Ovary (tissue), 7 donors: ENCODE measurements at regions not wholly inside any gene's neighbourhood (a gene's known extent, or its start where the extent isn't known, plus 50 kb on each side); places are given as distances from the start of the nearest gene placed in this dataset.

Source experiments
- DNase-seq, 5 donors: peaks; one replicate each; pipeline ENCODE4 v3.0.0-alpha.2; 2019 to 2020
- H3K27ac ChIP-seq, 2 donors: fragments of 200-600 bp; one replicate each; pipeline versions ENCODE4 v1.5.1 to v1.8.0; 2019 to 2022
- H3K27me3 ChIP-seq: fragments of 200-600 bp; one replicate; pipeline ENCODE4 v1.8.0; 2022
- H3K36me3 ChIP-seq: fragments of 200-600 bp; sonication (generic); one replicate; pipeline ENCODE4 v1.5.1; 2019
- H3K4me1 ChIP-seq: one replicate; pipeline ENCODE4 v1.8.1; 2013; ENCODE audit warnings: mild to moderate bottlenecking, moderate library complexity; ENCODE audit not compliant: insufficient read depth
- H3K4me3 ChIP-seq: fragments of 200-600 bp; sonication (generic); one replicate; pipeline ENCODE4 v1.5.1; 2017
- H3K9me3 ChIP-seq, 2 donors: fragments of 200-600 bp in 1 of 2; sonication (generic) in 1 of 2; one replicate each; pipeline versions ENCODE4 v1.5.1 to v1.8.1; 2013 to 2019; ENCODE audit warnings: mild to moderate bottlenecking in 1 of 2, moderate library complexity in 1 of 2
- CTCF ChIP-seq, 3 donors: fragments of 450-650 bp in 2 of 3; fragments of 200-600 bp in 1 of 3; IDR thresholded peaks; one replicate each; pipeline versions ENCODE4 v1.5.1 to v1.8.0; 2016 to 2022; ENCODE audit warnings: antibody characterized with exemption in 3 of 3, mild to moderate bottlenecking in 1 of 3
- EP300 ChIP-seq: sonication (generic); formaldehyde crosslinking; IDR thresholded peaks from one replicate; pipeline ENCODE4 v1.6.1; 2017; ENCODE audit warnings: antibody characterized with exemption
- POLR2A ChIP-seq: fragments of 450-650 bp; IDR thresholded peaks from one replicate; pipeline ENCODE4 v1.6.1; 2017; ENCODE audit warnings: antibody characterized with exemption, mild to moderate bottlenecking, moderate library complexity
- WGBS, 3 donors: extraction: QIAGEN DNeasy Blood & Tissue Kit in 1 of 3; methylation state at CpG; one replicate each; pipeline versions ENCODE4 v1.1.5 to v1.1.7; 2013 to 2017; 5-methylcytosine and 5-hydroxymethylcytosine counted together
- intact Hi-C, 4 donors: fragments of 100-400 bp; cut with DNase I; formaldehyde crosslinking; loops; one replicate each; pipeline versions ENCODE4 v1.11.0 to v1.15.1; 2022 to 2023
- donor health status: DM: no; HTN: no; CAD: no; lungs with moderate emphysema.
- donor health status: DM: no; HTN: no; CAD: no.
- donor health status: Bipolar disorder and iron deficiency.
- donor health status: DM: no; HTN: no; CAD: no.
- donor health status: DM: yes; HTN: yes; CAD: no.

GRCh38 chr12:3924761-3925160 lies 51.6 kb upstream of the PARP11 start:
- Histone ChIP-seq H3K4me1 (no peaks in the 10 kb centered on the region), H3K27me3 (no peaks in the 10 kb centered on the region), H3K4me3 (no peak overlapping the region), H3K9me3 (no peaks in the 10 kb centered on the region), H3K36me3 (no peaks in the 10 kb centered on the region), H3K27ac (no peak overlapping the region)
- DNase-seq = no peak
- intact Hi-C loops = no loop called here
- WGBS, 3 donors = 80 to 83% (median 83%) methylated on average over 3 of the region's 3 CpGs
- TF ChIP-seq POLR2A (no peak), EP300 (no peak), CTCF (IDR thresholded peaks at IDR 0.05) (no peak)

- Histone ChIP-seq H3K9me3 (no peaks in the 10 kb centered on the region), H3K36me3 (no peaks in the 10 kb centered on the region), H3K4me1 (no peaks in the 10 kb centered on the region), H3K27ac (no peak overlapping the region), H3K27me3 (no peaks in the 10 kb centered on the region), H3K4me3 (no peak overlapping the region)
- DNase-seq = no peak
- intact Hi-C loops = no loop called here
- 12 to 19% (median 16%) methylated on average over 3 of the region's 3 CpGs for WGBS, 3 donors
- no peak for TF ChIP-seq EP300
- no peak for TF ChIP-seq POLR2A
- no peak for TF ChIP-seq CTCF (IDR thresholded peaks at IDR 0.05)
Measured at GRCh38 chr12:3923021-3923420, 49.8 kb upstream of the PARP11 start.
